Right cardiac atrium (tissue), 5 donors: ENCODE measurements at regions not wholly inside any gene's neighbourhood (a gene's known extent, or its start where the extent isn't known, plus 50 kb on each side); places are given as distances from the start of the nearest gene placed in this dataset.
"Not testable (repeated sequence)": the region's sequence is repeated elsewhere in the genome, so short reads cannot be mapped to it uniquely, and the experiment has no call there.

ENCODE experiments used
- ATAC-seq, 2 donors: fragments of 200-7000 bp; cut with Tn5 transposase; one replicate each; pipeline versions ENCODE4 v1.8.0 to v1.9.1; 2020; ENCODE audit warnings: moderate library complexity in 2 of 2, mild to moderate bottlenecking in 1 of 2
- DNase-seq, 3 donors: peaks; one replicate each; pipeline ENCODE4 v3.0.0-alpha.2; 2020
- H3K27ac ChIP-seq: one replicate; pipeline ENCODE4 v1.5.1; 2013; ENCODE audit warnings: mild to moderate bottlenecking, low read length, control low read depth, moderate library complexity
- H3K27me3 ChIP-seq: one replicate; pipeline ENCODE4 v1.6.1; 2013; ENCODE audit not compliant: control insufficient read depth, insufficient read depth
- H3K4me1 ChIP-seq: one replicate; pipeline ENCODE4 v1.6.1; 2013; ENCODE audit warnings: low read length; ENCODE audit not compliant: control insufficient read depth, insufficient read depth
- H3K4me3 ChIP-seq: one replicate; pipeline ENCODE4 v1.5.1; 2013; ENCODE audit warnings: low read length, control low read depth
- H3K9me3 ChIP-seq: one replicate; pipeline ENCODE4 v1.6.1; 2013; ENCODE audit warnings: low read length; ENCODE audit not compliant: control insufficient read depth
- WGBS: extraction: QIAGEN DNeasy Blood & Tissue Kit; methylation state at CpG from one replicate; pipeline ENCODE4 v1.1.7; 2013; 5-methylcytosine and 5-hydroxymethylcytosine counted together
- intact Hi-C, 4 donors: fragments of 100-400 bp; cut with DNase I; formaldehyde crosslinking; loops; one replicate each; pipeline versions ENCODE4 v1.11.0 to v1.14.0; 2022 to 2023
- donor health status: healthy with polysubstance abuse.
- donor health status: DM: no; HTN: yes; CAD: no.
- donor health status: DM: no; HTN: no; CAD: no.
- donor health status: DM: no; HTN: yes; CAD: no; lungs with severe emphysema.
- donor health status: DM: yes; HTN: yes; CAD: no.

DNA sequence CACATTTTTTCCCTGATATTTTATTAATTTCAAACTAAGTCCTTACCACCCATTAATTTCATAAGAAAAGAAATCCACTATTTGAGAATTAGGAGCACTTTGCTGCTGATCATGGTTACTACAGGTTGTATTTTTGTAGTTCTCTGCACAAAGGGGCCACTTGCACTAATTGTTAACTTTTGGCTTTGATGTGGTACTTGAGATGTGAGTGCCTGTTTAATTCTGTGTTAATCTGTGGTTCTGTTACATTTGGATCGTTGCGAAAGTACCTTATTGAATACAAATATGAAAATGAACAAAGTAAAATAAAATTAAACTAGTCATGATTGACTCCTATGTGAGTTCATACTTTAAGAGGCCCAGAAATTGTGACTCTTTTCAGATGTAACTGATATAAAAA lies 374.9 kb upstream of the RGS6 start:
- Histone ChIP-seq H3K9me3 (no peaks in the 10 kb centered on the region), H3K27me3 (no peaks in the 10 kb centered on the region), H3K27ac (no peak overlapping the region), H3K4me1 (no peaks in the 10 kb centered on the region), H3K4me3 (no peak overlapping the region)
- DNase-seq (no peak), ATAC-seq (no peak)
- intact Hi-C loops = no loop called here
- 98% methylated on average over 2 of the region's 2 CpGs for WGBS

- H3K4me3 ChIP-seq, H3K27ac ChIP-seq, H3K27me3 ChIP-seq, H3K4me1 ChIP-seq, ATAC-seq, DNase-seq, intact Hi-C loops, H3K9me3 ChIP-seq: not testable (repeated sequence)
- WGBS = 97% methylated on average over 10 of the region's 10 CpGs
These were observed 373.3 kb upstream of the RGS6 start for GRCh38 chr14:71558943-71559342.

DNA sequence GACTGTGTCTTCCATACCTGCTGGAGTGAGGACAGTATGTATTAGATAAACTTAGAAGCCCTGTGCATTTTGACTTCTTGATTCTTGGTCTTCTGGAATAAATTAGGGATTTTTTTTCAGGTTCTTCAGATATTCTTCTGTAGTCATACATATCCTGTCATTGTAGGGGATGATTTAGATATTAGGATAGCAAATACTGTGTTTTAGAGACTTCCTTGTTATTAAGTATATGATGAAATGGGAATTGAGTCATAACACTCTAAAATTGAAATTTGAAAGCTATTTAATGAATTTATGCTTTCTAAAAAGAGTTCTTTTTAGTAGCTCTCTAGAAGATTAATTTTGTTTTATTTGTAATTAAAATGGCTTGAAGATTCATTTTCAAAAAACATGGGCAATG lies 371.5 kb upstream of the RGS6 start:
- Histone ChIP-seq H3K9me3 (no peaks in the 10 kb centered on the region), H3K27me3 (no peaks in the 10 kb centered on the region), H3K4me3 (no peak overlapping the region), H3K27ac (no peak overlapping the region), H3K4me1 (no peaks in the 10 kb centered on the region)
- intact Hi-C loops = no loop called here
- DNase-seq = no peak
- ATAC-seq = no peak

DNA sequence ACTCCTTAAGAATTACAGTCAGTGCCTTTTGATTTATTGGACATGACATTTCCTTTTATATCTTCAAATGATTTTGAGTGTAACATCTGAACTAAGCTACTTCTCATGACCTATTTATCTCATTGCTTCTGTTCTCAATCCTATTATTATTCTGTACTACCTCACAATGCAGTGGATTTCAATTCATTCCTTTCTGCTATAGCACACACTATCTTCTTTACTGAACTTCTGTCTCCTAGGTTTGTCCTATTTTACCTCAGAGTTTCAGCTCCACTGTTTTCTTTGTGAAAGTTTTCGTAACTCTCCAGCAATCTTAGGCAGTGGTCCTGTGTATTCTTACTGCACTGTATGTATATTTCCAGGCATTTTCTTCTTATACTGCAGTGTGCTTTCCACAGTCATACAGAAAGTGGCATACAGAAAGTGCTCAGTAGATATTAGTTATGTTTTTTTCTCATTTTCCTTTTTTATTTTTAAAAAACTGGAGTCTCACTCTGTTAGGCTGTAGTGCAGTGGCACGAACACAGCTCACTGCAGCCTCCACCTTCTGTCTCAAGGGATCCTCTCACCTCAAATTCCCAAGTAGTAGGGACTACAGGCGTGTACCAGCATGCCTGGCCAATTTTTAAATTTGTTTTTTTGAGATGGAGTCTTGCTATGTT lies 368.6 kb upstream of the RGS6 start:
- no peak for DNase-seq
- Histone ChIP-seq H3K4me1 (no peaks in the 10 kb centered on the region), H3K4me3 (no peak overlapping the region), H3K9me3 (no peaks in the 10 kb centered on the region), H3K27ac (no peak overlapping the region), H3K27me3 (no peaks in the 10 kb centered on the region)
- no peak for ATAC-seq
- 65% methylated on average over 3 of the region's 3 CpGs for WGBS
- intact Hi-C loops = no loop called here

DNA sequence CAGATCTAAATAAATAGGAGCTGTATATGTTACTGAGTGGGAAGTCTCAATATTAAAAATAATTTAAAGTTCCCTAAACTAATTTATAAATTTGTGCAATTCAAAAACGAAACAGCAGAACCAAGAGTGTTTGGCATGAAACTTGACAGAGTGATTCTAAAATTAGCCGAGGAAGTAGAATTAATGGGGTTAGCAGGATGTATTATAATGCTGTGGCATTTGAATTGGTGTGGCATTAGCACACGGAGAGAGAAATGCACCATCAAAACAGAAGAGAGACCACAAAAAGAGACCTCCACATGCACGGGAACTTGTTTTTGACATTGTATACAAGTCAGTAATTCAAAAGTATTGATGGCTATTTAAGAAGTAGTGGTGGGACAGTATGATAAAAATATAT lies 366.0 kb upstream of the RGS6 start:
- 42% methylated on average over 4 of the region's 4 CpGs for WGBS
- ATAC-seq = no peak
- no peaks in the 10 kb centered on the region for H3K9me3 ChIP-seq
- no peaks in the 10 kb centered on the region for H3K27me3 ChIP-seq
- H3K4me3 ChIP-seq = no peak overlapping the region
- intact Hi-C loops = no loop called here
- DNase-seq = no peak
- no peaks in the 10 kb centered on the region for H3K4me1 ChIP-seq
- no peak overlapping the region for H3K27ac ChIP-seq

DNA sequence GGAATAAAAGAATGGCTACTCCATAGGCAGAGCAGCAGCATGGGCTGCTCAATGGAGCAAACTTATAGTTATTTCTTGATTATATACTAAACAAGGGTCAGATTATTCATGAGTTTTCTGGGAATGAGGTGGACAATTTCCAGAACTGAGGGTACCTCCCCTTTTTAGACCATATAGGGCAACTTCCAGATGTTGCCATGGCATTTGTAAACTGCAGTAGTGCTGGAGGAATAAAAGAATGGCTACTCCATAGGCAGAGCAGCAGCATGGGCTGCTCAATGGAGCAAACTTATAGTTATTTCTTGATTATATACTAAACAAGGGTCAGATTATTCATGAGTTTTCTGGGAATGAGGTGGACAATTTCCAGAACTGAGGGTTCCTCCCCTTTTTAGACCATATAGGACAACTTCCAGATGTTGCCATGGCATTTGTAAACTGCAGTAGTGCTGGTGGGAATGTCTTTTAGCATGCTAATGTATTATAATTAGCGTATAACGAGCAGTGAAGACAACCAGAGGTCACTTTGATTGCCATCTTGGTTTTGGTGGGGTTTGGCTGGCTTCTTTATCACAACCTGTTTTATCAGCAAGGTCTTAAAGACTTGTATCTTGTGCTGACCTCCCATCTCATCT lies 364.6 kb upstream of the RGS6 start:
- H3K27me3 ChIP-seq, DNase-seq, H3K27ac ChIP-seq, ATAC-seq, intact Hi-C loops, H3K9me3 ChIP-seq, H3K4me1 ChIP-seq, H3K4me3 ChIP-seq: not testable (repeated sequence)
- 95% methylated on average over 2 of the region's 2 CpGs for WGBS

DNA sequence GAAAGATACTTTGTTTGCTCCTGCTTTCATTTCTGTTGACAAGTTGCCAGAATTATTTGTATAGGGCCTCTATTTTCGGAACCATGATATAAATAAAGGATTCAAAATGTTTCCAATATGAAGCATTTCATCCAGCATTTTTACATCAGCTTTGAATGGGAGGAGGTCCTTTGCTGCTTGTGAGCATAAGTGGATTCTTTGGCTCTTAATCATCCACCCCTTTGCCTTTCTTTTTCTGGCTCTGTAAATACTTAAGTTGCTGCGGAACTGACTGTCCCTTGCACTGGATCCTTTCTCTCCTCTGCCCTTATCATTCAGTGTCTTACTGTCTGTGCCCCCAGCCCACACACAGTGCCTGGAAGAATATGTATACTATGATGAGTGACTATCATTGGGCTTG lies 357.3 kb upstream of the RGS6 start:
- DNase-seq (no peak), ATAC-seq (no peak)
- Histone ChIP-seq H3K4me3 (no peak overlapping the region), H3K27me3 (no peaks in the 10 kb centered on the region), H3K4me1 (no peaks in the 10 kb centered on the region), H3K9me3 (no peaks in the 10 kb centered on the region), H3K27ac (no peak overlapping the region)
- intact Hi-C loops = no loop called here
- WGBS = 56% methylated on average over 2 of the region's 2 CpGs

DNA sequence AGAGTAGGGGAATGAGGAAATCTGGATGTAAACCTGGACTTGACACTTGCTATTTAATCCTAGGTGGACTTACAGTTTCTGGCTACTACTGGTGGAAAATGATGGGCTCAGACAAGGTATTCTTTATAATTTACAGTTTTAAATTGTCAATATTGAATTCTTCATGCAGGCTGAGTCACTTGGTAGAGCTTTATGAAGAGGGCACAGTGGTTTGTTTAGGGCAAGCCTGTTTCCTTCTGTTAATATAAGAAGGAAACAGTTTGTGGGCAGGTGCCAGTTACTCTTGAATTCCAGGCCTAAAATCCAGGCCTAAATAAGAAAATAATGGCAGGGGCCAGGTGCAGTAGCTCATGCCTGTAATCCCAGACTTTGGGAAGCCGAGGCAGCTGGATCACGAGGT lies 355.8 kb upstream of the RGS6 start:
- intact Hi-C loops = no loop called here
- no peaks in the 10 kb centered on the region for H3K27me3 ChIP-seq
- no peaks in the 10 kb centered on the region for H3K9me3 ChIP-seq
- no peaks in the 10 kb centered on the region for H3K4me1 ChIP-seq
- no peak overlapping the region for H3K27ac ChIP-seq
- WGBS = 100% methylated on average over 2 of the region's 2 CpGs
- ATAC-seq (no peak), DNase-seq (no peak)
- no peak overlapping the region for H3K4me3 ChIP-seq

DNA sequence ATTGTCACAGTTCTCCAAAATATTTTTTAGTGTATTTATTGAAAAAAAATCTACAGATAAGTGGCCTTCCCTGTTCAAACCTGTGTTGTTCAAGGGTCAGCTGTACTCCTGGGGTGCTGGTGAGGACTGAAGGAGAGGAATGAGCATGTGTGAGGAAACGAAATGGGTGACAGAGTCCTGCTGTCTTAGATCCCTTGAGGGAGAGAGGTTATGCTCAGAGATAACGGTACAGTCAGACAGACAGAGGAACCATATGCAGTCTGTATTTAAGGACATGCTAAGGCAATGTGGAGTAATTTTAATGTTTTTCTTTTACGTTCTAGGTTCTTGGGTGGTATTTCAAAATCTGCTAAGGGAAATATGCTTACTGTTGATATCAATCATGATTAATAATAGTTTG lies 352.9 kb upstream of the RGS6 start:
- Histone ChIP-seq H3K27ac (no peak overlapping the region), H3K27me3 (no peaks in the 10 kb centered on the region), H3K9me3 (no peaks in the 10 kb centered on the region), H3K4me3 (no peak overlapping the region), H3K4me1 (no peaks in the 10 kb centered on the region)
- DNase-seq (no peak), ATAC-seq (no peak)
- 76% methylated on average over 3 of the region's 3 CpGs for WGBS
- intact Hi-C loops = no loop called here

GRCh38 chr14:71582705-71583104 lies 349.5 kb upstream of the RGS6 start:
- H3K27ac ChIP-seq = no peak overlapping the region
- DNase-seq (no peak), ATAC-seq (no peak)
- intact Hi-C loops = no loop called here
- no peak overlapping the region for H3K4me3 ChIP-seq
- H3K9me3 ChIP-seq = no peaks in the 10 kb centered on the region
- peaks cover 3% of the 10 kb centered on the region for H3K4me1 ChIP-seq
- H3K27me3 ChIP-seq = no peaks in the 10 kb centered on the region
- 80% methylated on average over 1 of the region's 1 CpG for WGBS

DNA sequence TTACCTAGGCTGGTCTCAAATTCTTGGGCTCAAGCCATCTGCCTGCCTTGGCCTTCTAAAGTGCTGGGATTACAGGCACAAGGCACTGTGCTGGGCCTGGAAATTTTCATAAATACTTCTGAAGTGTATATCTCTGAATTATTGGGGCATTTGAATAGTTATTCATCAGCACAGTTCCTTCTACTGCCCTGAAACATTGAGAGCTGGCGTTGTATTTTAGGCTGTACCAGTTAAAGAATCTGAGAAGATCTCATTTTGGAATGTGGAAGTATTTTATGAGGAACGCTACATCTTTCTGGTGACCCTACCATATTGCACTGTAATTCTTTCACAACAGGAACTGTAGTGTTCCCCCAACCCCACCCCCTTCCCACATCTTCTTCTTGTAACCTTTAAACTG lies 349.0 kb upstream of the RGS6 start:
- ATAC-seq (no peak), DNase-seq (no peak)
- Histone ChIP-seq H3K4me3 (no peak overlapping the region), H3K27ac (no peak overlapping the region), H3K9me3 (no peaks in the 10 kb centered on the region), H3K4me1 (peaks cover 3% of the 10 kb centered on the region), H3K27me3 (no peaks in the 10 kb centered on the region)
- intact Hi-C loops = no loop called here
- 79% methylated on average over 2 of the region's 2 CpGs for WGBS

DNA sequence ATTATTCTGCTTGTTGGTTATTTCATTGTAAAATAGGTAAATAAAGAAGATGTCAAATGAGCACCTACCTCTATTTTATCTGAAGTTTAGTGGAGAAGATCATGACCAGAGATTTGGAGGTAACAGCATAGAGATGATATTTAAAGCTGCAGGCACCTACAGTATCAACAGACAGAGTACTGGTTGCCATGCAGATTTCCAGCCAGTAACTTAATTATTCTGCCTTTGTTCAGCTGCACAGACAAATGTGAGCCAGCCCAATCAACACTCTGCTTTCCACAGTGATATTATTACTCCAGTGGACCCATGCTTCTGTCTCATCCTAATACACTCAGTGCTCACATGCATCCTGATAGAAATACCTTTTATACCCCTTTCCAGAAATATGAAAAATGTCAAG lies 348.5 kb upstream of the RGS6 start:
- intact Hi-C loops = no loop called here
- H3K27me3 ChIP-seq = no peaks in the 10 kb centered on the region
- no peak overlapping the region for H3K4me3 ChIP-seq
- no peaks in the 10 kb centered on the region for H3K9me3 ChIP-seq
- no peak for DNase-seq
- H3K27ac ChIP-seq = no peak overlapping the region
- H3K4me1 ChIP-seq = peaks cover 3% of the 10 kb centered on the region
- no peak for ATAC-seq
